IPS-18a (cell line): ENCODE measurements at regions not wholly inside any gene's neighbourhood (a gene's known extent, or its start where the extent isn't known, plus 50 kb on each side); places are given as distances from the start of the nearest gene placed in this dataset.

ENCODE experiments used
- H3K27ac ChIP-seq: one replicate; pipeline ENCODE4 v1.5.1; 2013; ENCODE audit warnings: low read length
- H3K27me3 ChIP-seq: one replicate; pipeline ENCODE4 v1.6.1; 2013; ENCODE audit warnings: mild to moderate bottlenecking, low read length; ENCODE audit not compliant: control insufficient read depth, insufficient read depth
- H3K36me3 ChIP-seq: one replicate; pipeline ENCODE4 v1.6.1; 2013; ENCODE audit warnings: low read depth, low read length; ENCODE audit not compliant: control insufficient read depth
- H3K4me1 ChIP-seq: one replicate; pipeline ENCODE4 v1.6.1; 2013; ENCODE audit warnings: low read depth, low read length; ENCODE audit not compliant: control insufficient read depth
- H3K4me3 ChIP-seq: one replicate; pipeline ENCODE4 v1.5.1; 2013; ENCODE audit warnings: low read length
- H3K9ac ChIP-seq: one replicate; pipeline ENCODE4 v1.6.1; 2013; ENCODE audit warnings: mild to moderate bottlenecking, low read length, moderate library complexity
- H3K9me3 ChIP-seq: one replicate; pipeline ENCODE4 v1.6.1; 2013; ENCODE audit warnings: low read depth, low read length; ENCODE audit not compliant: control insufficient read depth

DNA sequence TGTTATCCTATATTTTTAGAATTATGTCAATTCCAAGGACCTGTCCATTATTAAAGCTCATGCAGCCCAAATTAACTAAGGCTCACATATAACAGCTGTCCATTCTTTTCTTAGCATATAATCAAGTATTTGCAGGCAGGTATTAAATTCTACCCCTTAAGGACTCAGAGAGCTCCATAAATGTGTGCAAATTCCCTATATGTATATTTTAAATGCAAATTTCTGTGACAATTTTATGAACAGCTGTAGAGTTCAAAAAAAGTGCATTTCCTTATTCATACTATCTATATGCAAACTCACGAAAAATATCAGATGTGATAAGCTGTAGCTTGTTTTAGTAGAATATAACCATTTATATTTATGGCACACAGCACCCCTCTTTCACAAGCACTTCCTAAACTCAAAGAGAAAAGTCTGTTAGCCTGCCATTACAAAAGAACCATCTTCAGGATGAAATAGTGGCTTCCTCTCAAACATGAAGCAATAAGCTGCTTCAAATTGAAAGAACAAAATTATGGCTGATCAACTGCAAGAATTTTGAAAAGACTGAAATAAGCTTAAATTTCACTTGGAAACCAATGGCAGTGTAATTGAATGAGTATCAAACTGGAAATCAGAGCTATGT is 155.0 kb upstream of the REG3G start:
- H3K27ac ChIP-seq, result no peak overlapping the region
- no peaks in the 10 kb centered on the region for H3K27me3 ChIP-seq
- no peaks in the 10 kb centered on the region for H3K4me1 ChIP-seq
- H3K9me3 ChIP-seq, result no peaks in the 10 kb centered on the region
- H3K4me3 ChIP-seq, result no peak overlapping the region
- no peak overlapping the region for H3K9ac ChIP-seq
- H3K36me3 ChIP-seq, result no peaks in the 10 kb centered on the region

DNA sequence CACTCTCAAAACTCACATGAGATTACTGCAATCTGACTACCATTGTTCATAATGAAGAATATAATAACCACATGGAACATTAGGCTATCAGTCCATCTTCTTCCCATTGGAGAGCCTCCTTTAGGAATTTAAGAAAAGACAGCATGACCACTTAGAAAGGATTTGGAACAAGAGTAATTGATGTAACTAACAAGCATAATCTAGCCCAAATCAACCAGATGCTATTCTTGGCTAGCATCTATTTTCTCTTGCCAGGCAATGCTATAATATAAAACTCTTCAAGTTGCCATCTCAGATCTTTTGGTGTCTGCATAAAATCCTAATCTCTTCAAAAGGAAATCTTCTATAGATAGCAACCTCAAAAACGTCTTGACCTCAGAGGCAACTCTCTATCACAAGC is 152.0 kb upstream of the REG3G start:
- no peaks in the 10 kb centered on the region for H3K4me1 ChIP-seq
- H3K36me3 ChIP-seq, result no peaks in the 10 kb centered on the region
- no peak overlapping the region for H3K9ac ChIP-seq
- no peaks in the 10 kb centered on the region for H3K9me3 ChIP-seq
- H3K27me3 ChIP-seq, result no peaks in the 10 kb centered on the region
- no peak overlapping the region for H3K4me3 ChIP-seq
- H3K27ac ChIP-seq, result no peak overlapping the region

DNA sequence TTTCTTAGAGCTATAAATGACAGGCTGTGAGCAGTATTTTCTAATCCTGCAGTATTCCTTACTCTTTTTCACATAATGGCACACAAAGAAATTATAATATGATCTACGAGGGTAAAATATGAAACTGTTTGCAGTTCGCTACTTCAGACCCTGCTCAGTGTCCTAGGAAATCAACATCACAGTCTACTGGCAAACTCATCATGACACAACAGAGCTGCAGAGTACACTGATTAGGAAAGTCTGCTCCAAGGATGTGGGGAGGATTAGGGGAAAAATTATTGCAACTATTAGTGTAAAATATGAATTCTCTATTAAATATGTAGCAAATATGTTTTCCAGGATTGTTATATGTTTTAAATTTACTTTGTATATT is 149.2 kb upstream of the REG3G start:
- no peaks in the 10 kb centered on the region for H3K27me3 ChIP-seq

DNA sequence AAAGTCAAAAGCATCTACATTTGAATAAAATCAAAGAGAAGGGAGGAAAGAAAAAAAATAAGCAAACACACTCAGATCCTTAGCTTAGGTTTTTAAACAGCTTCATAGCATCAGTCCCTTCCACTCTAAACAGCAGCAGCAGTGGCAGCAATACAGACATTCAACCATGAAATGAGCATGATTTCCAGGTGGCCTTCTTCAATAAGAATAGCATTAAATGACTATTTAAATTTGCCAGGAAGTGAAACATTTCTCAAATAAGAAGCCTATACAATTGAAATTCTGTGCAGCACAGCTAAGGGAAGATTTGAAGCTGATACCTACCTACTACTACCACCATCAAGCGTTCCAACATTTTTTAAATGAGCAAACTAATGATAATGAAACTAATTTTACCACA is 138.1 kb upstream of the REG3G start:
- Histone ChIP-seq H3K36me3 (no peaks in the 10 kb centered on the region), H3K4me1 (peaks cover 8% of the 10 kb centered on the region), H3K9ac (no peak overlapping the region), H3K9me3 (no peaks in the 10 kb centered on the region), H3K4me3 (no peak overlapping the region), H3K27ac (no peak overlapping the region), H3K27me3 (no peaks in the 10 kb centered on the region)

More for the DNA sequence above, 149.2 kb upstream of the REG3G start:
- Histone ChIP-seq H3K27ac (no peak overlapping the region), H3K4me1 (no peaks in the 10 kb centered on the region), H3K9ac (no peak overlapping the region), H3K9me3 (no peaks in the 10 kb centered on the region), H3K36me3 (no peaks in the 10 kb centered on the region), H3K4me3 (no peak overlapping the region)

DNA sequence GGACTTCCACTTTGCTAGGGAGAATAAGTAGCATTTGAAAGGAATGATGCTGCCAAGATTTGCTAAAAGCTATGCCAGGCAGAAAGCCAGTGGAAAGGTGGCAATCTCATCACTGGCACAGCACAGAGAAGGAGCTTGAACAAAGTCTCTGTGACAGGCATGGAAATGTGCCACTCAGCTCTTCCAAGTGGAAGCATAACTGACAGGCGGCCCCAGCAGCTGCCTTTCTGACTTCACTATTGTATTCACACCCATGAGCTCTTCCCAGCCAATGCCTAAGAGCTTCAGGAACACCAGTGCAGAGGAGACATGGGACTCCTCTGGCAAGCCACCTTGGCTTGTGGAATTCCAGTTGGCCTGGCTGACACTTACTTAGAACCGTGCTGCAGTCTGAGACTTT is 134.6 kb upstream of the REG3G start:
- no peak overlapping the region for H3K4me3 ChIP-seq
- H3K27me3 ChIP-seq, result no peaks in the 10 kb centered on the region
- no peaks in the 10 kb centered on the region for H3K36me3 ChIP-seq
- peaks cover 8% of the 10 kb centered on the region for H3K4me1 ChIP-seq
- no peaks in the 10 kb centered on the region for H3K9me3 ChIP-seq
- no peak overlapping the region for H3K9ac ChIP-seq
- H3K27ac ChIP-seq, result no peak overlapping the region

DNA sequence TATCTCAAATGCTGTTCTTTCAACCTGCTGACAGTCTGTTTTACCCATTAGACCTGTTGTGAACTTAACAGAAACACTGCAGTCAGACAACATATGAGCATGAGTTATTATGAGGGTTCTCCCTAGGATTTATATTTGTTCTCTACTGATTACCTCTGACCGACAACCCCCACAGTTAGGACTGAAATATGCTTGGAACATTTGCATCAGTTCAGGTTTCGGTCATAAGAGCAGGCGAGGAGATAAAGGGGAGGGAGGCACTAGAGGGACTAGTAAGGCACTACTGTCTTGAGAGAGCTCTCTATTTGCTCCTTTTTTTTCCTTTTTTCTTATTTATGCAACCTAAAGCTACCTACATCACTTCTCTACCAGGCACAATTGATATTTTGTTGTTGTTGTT is 133.2 kb upstream of the REG3G start:
- H3K9me3 ChIP-seq, result no peaks in the 10 kb centered on the region
- no peak overlapping the region for H3K4me3 ChIP-seq
- H3K36me3 ChIP-seq, result no peaks in the 10 kb centered on the region
- no peak overlapping the region for H3K9ac ChIP-seq
- no peak overlapping the region for H3K27ac ChIP-seq
- H3K4me1 ChIP-seq, result peaks cover 5% of the 10 kb centered on the region
- H3K27me3 ChIP-seq, result no peaks in the 10 kb centered on the region

DNA sequence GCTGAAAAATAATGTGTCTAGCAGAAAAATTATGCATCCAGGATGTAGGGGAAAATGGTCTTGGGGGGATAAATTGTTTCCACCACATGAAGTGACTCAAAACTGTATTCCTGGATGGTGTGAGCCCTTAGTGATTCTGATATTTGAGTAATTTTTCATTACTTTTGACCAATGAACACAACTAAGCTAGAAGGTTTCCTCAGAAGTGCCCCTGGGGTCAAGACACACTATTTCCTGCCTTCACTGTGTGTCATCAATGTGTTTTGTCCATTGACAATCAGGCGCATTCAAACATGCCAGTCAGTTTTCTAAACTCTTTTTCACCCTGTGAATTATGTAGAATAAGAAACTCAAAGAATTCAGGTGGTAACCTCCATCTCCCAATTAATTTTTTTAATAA is 130.5 kb upstream of the REG3G start:
- H3K9ac ChIP-seq, result no peak overlapping the region
- H3K27ac ChIP-seq, result no peak overlapping the region
- H3K9me3 ChIP-seq, result no peaks in the 10 kb centered on the region
- H3K36me3 ChIP-seq, result no peaks in the 10 kb centered on the region
- H3K27me3 ChIP-seq, result no peaks in the 10 kb centered on the region
- H3K4me3 ChIP-seq, result no peak overlapping the region
- H3K4me1 ChIP-seq, result peaks cover under 1% of the 10 kb centered on the region

DNA sequence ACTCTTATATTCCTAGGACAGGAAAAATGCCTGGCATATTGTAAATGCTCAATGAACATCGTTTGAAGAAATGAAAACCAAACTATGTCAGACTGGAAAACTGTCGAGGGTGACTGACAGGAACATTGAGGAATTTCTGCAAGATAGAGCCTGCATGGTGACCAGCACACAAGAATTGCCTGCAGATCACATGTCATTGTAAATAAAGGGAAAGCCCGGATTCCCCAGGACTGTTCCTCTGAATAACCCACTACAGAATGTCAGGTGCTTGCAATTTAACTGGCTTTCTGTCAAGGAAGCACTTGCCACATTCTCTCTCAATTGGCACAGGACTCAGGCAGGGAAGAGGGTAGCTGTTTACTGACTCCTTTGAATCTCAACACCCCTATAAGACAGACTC is 129.0 kb upstream of the REG3G start:
- Histone ChIP-seq H3K4me3 (no peak overlapping the region), H3K27ac (no peak overlapping the region), H3K4me1 (peaks cover 4% of the 10 kb centered on the region), H3K36me3 (no peaks in the 10 kb centered on the region), H3K9me3 (no peaks in the 10 kb centered on the region), H3K9ac (no peak overlapping the region), H3K27me3 (no peaks in the 10 kb centered on the region)

DNA sequence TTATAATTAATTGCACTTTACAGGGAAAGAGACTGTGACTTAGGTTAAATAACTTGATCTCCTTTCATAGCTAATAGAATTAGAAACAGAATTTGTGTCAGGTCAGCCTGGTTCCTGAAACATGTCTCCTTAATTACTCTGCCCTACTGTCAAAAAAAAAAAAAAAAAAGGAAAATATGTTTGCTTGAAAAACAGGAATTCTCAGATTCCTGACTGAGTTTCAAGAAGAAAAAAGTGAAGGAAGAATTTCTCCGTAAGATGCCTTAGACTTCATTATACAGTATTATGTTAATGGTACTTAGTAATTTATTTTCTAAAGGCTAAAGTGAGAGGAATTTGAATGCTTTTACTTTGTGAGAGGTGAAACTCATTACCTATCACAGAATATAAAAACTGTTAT is 118.4 kb upstream of the REG3G start:
- no peaks in the 10 kb centered on the region for H3K36me3 ChIP-seq
- no peak overlapping the region for H3K4me3 ChIP-seq
- H3K9me3 ChIP-seq, result no peaks in the 10 kb centered on the region
- H3K4me1 ChIP-seq, result no peaks in the 10 kb centered on the region
- no peak overlapping the region for H3K9ac ChIP-seq
- H3K27ac ChIP-seq, result no peak overlapping the region
- H3K27me3 ChIP-seq, result no peaks in the 10 kb centered on the region

DNA sequence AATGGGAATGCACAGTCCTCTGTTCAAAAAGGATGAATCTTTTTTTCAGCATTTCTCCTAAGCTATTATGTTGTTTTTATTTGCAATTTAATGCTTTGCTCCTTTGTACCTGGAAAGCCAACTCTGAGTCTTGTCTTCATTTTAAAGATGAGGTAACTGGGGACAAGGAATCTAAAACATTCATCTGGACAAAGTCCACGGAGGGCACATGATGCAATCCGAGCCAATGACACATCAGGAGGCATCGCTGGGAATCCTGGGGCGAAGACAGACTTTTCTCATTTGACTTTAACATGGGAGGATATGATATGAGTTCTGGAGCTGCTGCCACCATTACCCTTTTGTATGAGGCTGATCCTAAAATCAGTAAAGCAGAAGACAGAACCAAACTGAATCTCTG is 116.5 kb upstream of the REG3G start:
- Histone ChIP-seq H3K4me1 (peaks cover 13% of the 10 kb centered on the region), H3K4me3 (no peak overlapping the region), H3K27me3 (no peaks in the 10 kb centered on the region), H3K9me3 (no peaks in the 10 kb centered on the region), H3K9ac (no peak overlapping the region), H3K27ac (no peak overlapping the region), H3K36me3 (no peaks in the 10 kb centered on the region)

DNA sequence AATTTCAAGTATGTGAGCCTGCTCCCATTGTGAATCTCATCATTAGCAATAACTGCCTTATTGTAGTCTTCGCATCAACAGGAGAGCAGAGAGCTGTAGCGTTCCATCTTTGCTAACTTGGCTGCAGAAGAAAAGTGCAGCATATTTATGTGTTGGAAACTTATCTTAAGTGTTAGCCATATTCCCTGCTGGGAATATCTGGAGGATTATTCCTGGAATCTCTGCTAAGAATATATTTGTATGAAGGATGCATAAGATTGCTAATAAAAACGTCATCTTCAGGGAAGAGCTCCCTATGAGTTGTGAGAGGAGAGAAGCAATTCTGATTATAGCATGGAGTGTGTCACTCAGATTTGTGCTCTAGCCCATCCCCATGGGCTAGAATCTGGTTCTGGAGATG is 115.1 kb upstream of the REG3G start:
- peaks cover 13% of the 10 kb centered on the region for H3K4me1 ChIP-seq
- H3K27me3 ChIP-seq, result no peaks in the 10 kb centered on the region
- H3K27ac ChIP-seq, result no peak overlapping the region
- no peak overlapping the region for H3K4me3 ChIP-seq
- no peaks in the 10 kb centered on the region for H3K9me3 ChIP-seq
- H3K36me3 ChIP-seq, result no peaks in the 10 kb centered on the region
- H3K9ac ChIP-seq, result no peak overlapping the region

DNA sequence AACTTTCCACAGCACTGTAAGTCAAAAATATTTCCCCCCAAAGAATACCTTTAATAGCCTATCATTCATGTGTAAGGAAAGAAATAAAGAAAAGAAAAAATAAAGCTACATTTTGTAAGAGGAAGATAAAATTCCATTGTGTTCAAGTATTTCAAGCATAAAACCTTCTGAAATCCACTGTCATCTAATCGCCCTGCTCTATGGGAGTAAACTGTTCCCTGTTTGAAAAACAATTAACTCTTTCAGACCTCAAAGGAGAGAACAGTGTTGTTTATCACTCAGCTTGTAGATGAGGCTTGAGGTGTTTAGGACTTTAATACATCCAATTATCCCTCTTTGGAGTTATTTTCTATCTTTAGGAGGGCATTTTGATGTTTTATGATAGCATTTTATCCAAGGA is 112.2 kb upstream of the REG3G start:
- no peak overlapping the region for H3K27ac ChIP-seq
- H3K9ac ChIP-seq, result no peak overlapping the region
- H3K36me3 ChIP-seq, result no peaks in the 10 kb centered on the region
- no peaks in the 10 kb centered on the region for H3K27me3 ChIP-seq
- H3K4me3 ChIP-seq, result no peak overlapping the region
- no peaks in the 10 kb centered on the region for H3K9me3 ChIP-seq
- H3K4me1 ChIP-seq, result peaks cover 13% of the 10 kb centered on the region
